ENCODE measurements at regions not wholly inside any gene's neighbourhood (a gene's known extent, or its start where the extent isn't known, plus 50 kb on each side); places are given as distances from the start of the nearest gene placed in this dataset.
A peak's percentile ranks its signal among the peaks of the same experiment; 100 is the strongest.

- H3K4me3 Mint-ChIP-seq = no peak overlapping the region
- peak overlapping the region; percentile 57 for H3K27ac Mint-ChIP-seq
- POLR2A ChIA-PET = interaction anchor here (1.5 kb wide), 1 partner anchor 26 kb away, joined by 3 read pairs; no protein-coding TSS in a partner anchor
- ATAC-seq (ENCODE audit: low read depth) = peak; percentile 73
- CTCF ChIA-PET = interaction anchor here (0.6 kb wide), 1 partner anchor 85 kb away, joined by 3 read pairs; no protein-coding TSS in a partner anchor
- TF ChIP-seq CTCF (IDR thresholded peaks at IDR 0.05) = no peak
- no peaks in the 10 kb centered on the region for H3K27me3 Mint-ChIP-seq
- H3K4me1 Mint-ChIP-seq = peaks cover 37% of the 10 kb centered on the region
- DNase-seq = no peak
- intact Hi-C loops (cut with micrococcal nuclease) = no loop called here
- no peaks in the 10 kb centered on the region for H3K9me3 Mint-ChIP-seq
- peaks cover 4% of the 10 kb centered on the region for H3K36me3 Mint-ChIP-seq (ENCODE audit: low read depth)
These were observed 86.5 kb upstream of the FOXN3 start for GRCh38 chr14:89503431-89503996.

GRCh38 chr14:89502966-89503365 lies 85.9 kb upstream of the FOXN3 start:
- Mint-ChIP-seq H3K9me3 (no peaks in the 10 kb centered on the region), H3K27ac (no peak overlapping the region), H3K4me3 (no peak overlapping the region), H3K4me1 (peaks cover 34% of the 10 kb centered on the region), H3K36me3 (ENCODE audit: low read depth) (peaks cover 4% of the 10 kb centered on the region), H3K27me3 (no peaks in the 10 kb centered on the region)
- ChIA-PET CTCF (interaction anchor here (0.6 kb wide), 1 partner anchor 86 kb away, joined by 3 read pairs; no protein-coding TSS in a partner anchor), POLR2A (no interaction called here)
- no peak for TF ChIP-seq CTCF (IDR thresholded peaks at IDR 0.05)
- intact Hi-C loops (cut with micrococcal nuclease) = no loop called here
- DNase-seq (no peak), ATAC-seq (ENCODE audit: low read depth) (no peak)

GRCh38 chr14:89501381-89501780 lies 84.3 kb upstream of the FOXN3 start:
- no peak for ATAC-seq (ENCODE audit: low read depth)
- Mint-ChIP-seq H3K4me3 (no peak overlapping the region), H3K4me1 (peaks cover 24% of the 10 kb centered on the region), H3K9me3 (no peaks in the 10 kb centered on the region), H3K27me3 (no peaks in the 10 kb centered on the region), H3K27ac (no peak overlapping the region), H3K36me3 (ENCODE audit: low read depth) (peaks cover 4% of the 10 kb centered on the region)
- TF ChIP-seq CTCF (IDR thresholded peaks at IDR 0.05) = no peak
- intact Hi-C loops (cut with micrococcal nuclease) = no loop called here
- CTCF ChIA-PET = no interaction called here
- POLR2A ChIA-PET = interaction anchor here (0.5 kb wide), 1 partner anchor 55 kb away, joined by 3 read pairs; no protein-coding TSS in a partner anchor
- DNase-seq = no peak

GRCh38 chr14:89500303-89500702 lies 83.3 kb upstream of the FOXN3 start:
- CTCF ChIA-PET = no interaction called here
- no peaks in the 10 kb centered on the region for H3K27me3 Mint-ChIP-seq
- intact Hi-C loops (cut with micrococcal nuclease) = no loop called here
- H3K9me3 Mint-ChIP-seq = no peaks in the 10 kb centered on the region
- no peak overlapping the region for H3K4me3 Mint-ChIP-seq
- DNase-seq (no peak), ATAC-seq (ENCODE audit: low read depth) (no peak)
- POLR2A ChIA-PET = no interaction called here
- TF ChIP-seq CTCF (IDR thresholded peaks at IDR 0.05) = no peak
- peaks cover 4% of the 10 kb centered on the region for H3K36me3 Mint-ChIP-seq (ENCODE audit: low read depth)
- peaks cover 29% of the 10 kb centered on the region for H3K4me1 Mint-ChIP-seq
- H3K27ac Mint-ChIP-seq = no peak overlapping the region

GRCh38 chr14:89498878-89499277 lies 81.8 kb upstream of the FOXN3 start:
- intact Hi-C loops (cut with micrococcal nuclease) = no loop called here
- POLR2A ChIA-PET = no interaction called here
- CTCF ChIA-PET = no interaction called here
- H3K27me3 Mint-ChIP-seq = no peaks in the 10 kb centered on the region
- DNase-seq (no peak), ATAC-seq (ENCODE audit: low read depth) (no peak)
- no peak overlapping the region for H3K27ac Mint-ChIP-seq
- no peaks in the 10 kb centered on the region for H3K9me3 Mint-ChIP-seq
- no peak overlapping the region for H3K4me3 Mint-ChIP-seq
- H3K36me3 Mint-ChIP-seq (ENCODE audit: low read depth) = peaks cover 4% of the 10 kb centered on the region
- H3K4me1 Mint-ChIP-seq = peaks cover 29% of the 10 kb centered on the region
- no peak for TF ChIP-seq CTCF (IDR thresholded peaks at IDR 0.05)

Measured in activated B cell treated with CpG ODN at 0.5 μM for 24 hours (primary cell).